ENCODE measurements at regions not wholly inside any gene's neighbourhood (a gene's known extent, or its start where the extent isn't known, plus 50 kb on each side); places are given as distances from the start of the nearest gene placed in this dataset.
A peak's percentile ranks its signal among the peaks of the same experiment; 100 is the strongest.

GRCh38 chr7:32175099-32175498 is 104.9 kb upstream of the PDE1C start:
- H3K4me3 ChIP-seq (ENCODE audit: low read length): no peak overlapping the region
- DNase-seq (ENCODE audit: low read depth): no peak
- no peak for TF ChIP-seq CTCF (conservative IDR thresholded peaks at IDR 0.05; ENCODE audit: low read length)

- TF ChIP-seq CTCF (conservative IDR thresholded peaks at IDR 0.05; ENCODE audit: low read length): no peak
- DNase-seq (ENCODE audit: low read depth): no peak
- no peak overlapping the region for H3K4me3 ChIP-seq (ENCODE audit: low read length)
Observed at GRCh38 chr7:32171248-32171647, 101.0 kb upstream of the PDE1C start.

GRCh38 chr7:32170838-32171237 is 100.6 kb upstream of the PDE1C start:
- TF ChIP-seq CTCF (conservative IDR thresholded peaks at IDR 0.05; ENCODE audit: low read length): no peak
- H3K4me3 ChIP-seq (ENCODE audit: low read length): no peak overlapping the region
- no peak for DNase-seq (ENCODE audit: low read depth)

GRCh38 chr7:32169228-32169627 is 99.0 kb upstream of the PDE1C start:
- no peak for DNase-seq (ENCODE audit: low read depth)
- TF ChIP-seq CTCF (conservative IDR thresholded peaks at IDR 0.05; ENCODE audit: low read length): no peak
- H3K4me3 ChIP-seq (ENCODE audit: low read length): no peak overlapping the region

GRCh38 chr7:32167815-32168214 is 97.6 kb upstream of the PDE1C start:
- DNase-seq (ENCODE audit: low read depth): no peak
- no peak for TF ChIP-seq CTCF (conservative IDR thresholded peaks at IDR 0.05; ENCODE audit: low read length)
- no peak overlapping the region for H3K4me3 ChIP-seq (ENCODE audit: low read length)

GRCh38 chr7:32167256-32167655 is 97.0 kb upstream of the PDE1C start:
- TF ChIP-seq CTCF (conservative IDR thresholded peaks at IDR 0.05; ENCODE audit: low read length): no peak
- no peak for DNase-seq (ENCODE audit: low read depth)
- H3K4me3 ChIP-seq (ENCODE audit: low read length): no peak overlapping the region

GRCh38 chr7:32164341-32164996 is 94.3 kb upstream of the PDE1C start:
- peak; percentile 83 for DNase-seq (ENCODE audit: low read depth)
- no peak overlapping the region for H3K4me3 ChIP-seq (ENCODE audit: low read length)
- TF ChIP-seq CTCF (conservative IDR thresholded peaks at IDR 0.05; ENCODE audit: low read length): peak; percentile 65
